Esophagus (tissue), 2 donors: ENCODE measurements at regions not wholly inside any gene's neighbourhood (a gene's known extent, or its start where the extent isn't known, plus 50 kb on each side); places are given as distances from the start of the nearest gene placed in this dataset.

Experiments
- H3K27ac ChIP-seq, 2 donors: one replicate each; pipeline ENCODE4 v1.5.1; 2013; ENCODE audit warnings: low read depth in 2 of 2, mild to moderate bottlenecking in 2 of 2, inconsistent platforms in 1 of 2, low read length in 1 of 2, moderate library complexity in 1 of 2
- H3K27me3 ChIP-seq, 2 donors: one replicate each; pipeline ENCODE4 v1.6.1; 2013; ENCODE audit warnings: low read length in 2 of 2, control low read depth in 1 of 2, mild to moderate bottlenecking in 1 of 2; ENCODE audit not compliant: insufficient read depth in 2 of 2, control insufficient read depth in 1 of 2
- H3K36me3 ChIP-seq, 2 donors: one replicate each; pipeline ENCODE4 v1.6.1; 2013; ENCODE audit warnings: low read length in 1 of 2; ENCODE audit not compliant: control insufficient read depth in 2 of 2, insufficient read depth in 2 of 2
- H3K4me1 ChIP-seq, 2 donors: one replicate each; pipeline ENCODE4 v1.6.1; 2013; ENCODE audit warnings: low read length in 1 of 2; ENCODE audit not compliant: control insufficient read depth in 2 of 2, insufficient read depth in 2 of 2
- H3K4me3 ChIP-seq, 2 donors: one replicate each; pipeline ENCODE4 v1.5.1; 2013; ENCODE audit warnings: low read length in 2 of 2, mild to moderate bottlenecking in 2 of 2, low read depth in 1 of 2, moderate library complexity in 1 of 2
- H3K9me3 ChIP-seq, 2 donors: one replicate each; pipeline ENCODE4 v1.6.1; 2013; ENCODE audit warnings: mild to moderate bottlenecking in 2 of 2, low read depth in 1 of 2, low read length in 1 of 2, moderate library complexity in 1 of 2; ENCODE audit not compliant: control insufficient read depth in 2 of 2, insufficient read depth in 1 of 2
- WGBS, 2 donors: extraction: QIAGEN DNeasy Blood & Tissue Kit; methylation state at CpG; one replicate each; pipeline ENCODE4 v1.1.7; 2013; 5-methylcytosine and 5-hydroxymethylcytosine counted together
- donor health status: healthy with polysubstance abuse.
- donor health status: Bipolar disorder and iron deficiency.

DNA sequence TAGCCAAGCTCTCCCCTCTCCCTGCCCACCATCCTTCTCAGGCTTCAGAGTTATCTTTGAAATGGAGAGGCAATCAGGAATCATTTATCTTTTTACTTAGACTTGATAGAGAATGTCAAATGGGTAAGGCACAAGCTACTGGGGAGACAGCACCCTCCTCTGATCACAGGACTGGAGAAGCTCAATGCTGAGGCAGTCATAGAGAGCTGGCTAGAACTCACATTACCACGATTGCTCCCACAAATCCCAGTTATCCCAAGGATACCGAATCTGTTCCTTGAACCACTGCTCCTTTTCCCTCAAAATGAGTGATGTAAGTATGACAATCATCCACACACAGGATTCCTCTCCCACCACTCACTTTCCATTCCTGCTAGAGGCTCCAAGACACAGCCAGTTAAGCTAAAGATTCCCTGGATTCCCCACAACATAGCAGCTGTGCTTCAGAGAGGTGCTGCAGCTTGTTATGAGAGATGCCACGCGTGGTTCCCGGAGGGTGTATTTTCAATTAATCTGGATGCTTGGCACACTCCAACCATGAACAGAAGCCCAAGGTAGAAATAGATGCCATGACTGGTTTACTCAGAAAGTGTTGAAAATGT, 96.2 kb upstream of the VGLL2 start:
- Histone ChIP-seq H3K36me3 (no peaks in the 10 kb centered on the region), H3K27me3 (no peaks in the 10 kb centered on the region), H3K9me3 (no peaks in the 10 kb centered on the region), H3K27ac (no peak overlapping the region), H3K4me3 (no peak overlapping the region), H3K4me1 (peaks cover 0 to 8% of the 10 kb centered on the region in 2 donors)
- WGBS, 2 donors, result 37 to 56% methylated on average over 5 of the region's 5 CpGs

DNA sequence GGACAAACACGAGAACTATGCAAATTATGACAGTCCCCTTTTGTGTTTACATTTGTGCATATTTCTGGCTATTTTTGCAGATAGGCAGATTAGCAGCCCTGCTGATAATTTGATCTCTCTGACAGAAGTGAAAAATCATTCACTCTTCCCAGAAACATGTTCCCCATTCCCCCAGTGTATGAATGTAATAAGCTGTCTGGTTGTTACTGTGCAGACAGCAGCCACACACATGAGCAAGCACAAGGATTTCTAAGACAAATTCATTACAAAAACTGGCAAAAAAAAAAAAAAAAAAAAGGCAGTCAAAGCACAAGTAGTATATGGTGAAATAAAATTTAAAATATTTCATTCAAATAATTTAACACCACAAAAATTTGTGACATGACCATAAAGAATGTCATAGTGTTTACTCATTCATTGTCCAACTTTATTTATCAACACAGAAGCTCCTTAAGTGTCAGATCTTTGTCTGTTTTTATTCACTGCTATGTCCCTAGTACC, 95.5 kb upstream of the VGLL2 start:
- Histone ChIP-seq H3K27ac (no peak overlapping the region), H3K9me3 (no peaks in the 10 kb centered on the region), H3K4me1 (peaks cover 0 to 8% of the 10 kb centered on the region in 2 donors), H3K36me3 (no peaks in the 10 kb centered on the region), H3K4me3 (no peak overlapping the region), H3K27me3 (no peaks in the 10 kb centered on the region)
- WGBS, 2 donors, result 16 to 38% methylated on average over 1 of the region's 1 CpG

DNA sequence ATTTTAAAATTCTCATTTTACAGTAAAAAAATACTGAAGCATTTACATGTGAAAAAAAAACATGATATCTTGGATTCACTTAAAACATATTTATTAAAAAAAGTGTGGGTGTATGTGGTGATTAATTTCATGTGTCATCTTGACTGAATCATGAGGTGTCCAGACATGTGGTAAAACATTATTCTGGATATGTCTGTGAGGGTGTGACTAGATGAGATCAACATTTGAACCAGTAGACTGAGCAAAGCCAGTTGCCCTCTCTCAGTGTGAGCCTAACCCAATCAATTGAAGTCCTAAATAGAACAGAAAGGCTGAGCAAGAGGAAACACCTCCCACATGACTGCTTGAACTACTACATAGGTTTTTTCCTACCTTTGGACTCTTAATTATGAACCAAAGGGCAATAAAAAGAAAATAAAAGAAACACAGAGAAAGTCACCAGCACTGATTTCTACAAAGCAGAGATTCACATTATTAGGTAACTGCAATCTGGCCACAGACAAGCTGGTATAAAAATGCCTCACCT, 90.5 kb upstream of the VGLL2 start:
- Histone ChIP-seq H3K4me1 (peaks cover 0 to 4% of the 10 kb centered on the region in 2 donors), H3K36me3 (no peaks in the 10 kb centered on the region), H3K27ac (no peak overlapping the region), H3K27me3 (no peaks in the 10 kb centered on the region), H3K4me3 (no peak overlapping the region), H3K9me3 (no peaks in the 10 kb centered on the region)

DNA sequence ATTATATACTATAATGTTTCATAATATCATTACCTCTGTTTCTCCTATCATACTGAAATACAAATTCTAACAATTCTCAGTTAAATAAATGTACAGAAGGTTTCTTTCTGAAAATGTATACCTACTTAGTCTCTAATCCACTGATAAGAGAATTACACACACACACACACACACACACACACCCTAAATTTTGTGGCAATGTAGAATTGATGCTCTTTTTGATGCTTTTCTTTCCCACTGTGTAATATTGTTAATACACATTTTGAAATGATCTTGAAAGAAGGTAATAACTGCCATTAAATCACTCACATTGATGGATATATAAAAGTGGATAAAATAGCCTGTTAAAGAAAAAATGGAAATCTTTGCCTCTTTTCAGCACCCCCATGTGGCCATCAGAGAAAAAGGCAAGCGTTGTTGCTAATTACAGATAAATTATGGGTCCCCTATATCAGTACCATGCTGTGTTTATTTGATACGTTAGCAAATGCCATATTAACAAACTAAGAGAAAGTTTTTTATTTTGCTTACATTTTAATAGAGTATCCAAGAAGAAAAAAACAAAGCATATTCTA, 76.6 kb upstream of the VGLL2 start:
- Histone ChIP-seq H3K27ac (no peak overlapping the region), H3K4me1 (no peaks in the 10 kb centered on the region), H3K9me3 (no peaks in the 10 kb centered on the region), H3K27me3 (no peaks in the 10 kb centered on the region), H3K36me3 (no peaks in the 10 kb centered on the region), H3K4me3 (no peak overlapping the region)
- WGBS, 2 donors, result 9 to 11% methylated on average over 2 of the region's 2 CpGs

DNA sequence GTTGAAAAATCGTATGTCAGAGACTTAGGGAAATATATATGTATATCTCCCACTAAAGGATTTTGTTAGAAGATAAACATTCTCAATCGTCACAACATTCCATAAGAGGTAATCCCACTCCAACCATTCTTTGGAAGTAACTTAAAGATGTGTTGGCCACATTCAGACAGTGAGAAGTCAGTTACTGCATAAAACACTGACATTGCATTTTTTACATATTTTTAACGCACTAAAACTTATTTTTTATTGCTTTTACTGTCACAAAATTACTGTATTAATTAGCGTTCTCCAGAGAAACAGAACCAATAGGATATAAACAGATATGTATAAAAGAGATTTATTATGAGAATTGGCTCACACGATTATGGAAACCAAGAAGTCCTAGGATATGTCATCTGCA, 74.3 kb upstream of the VGLL2 start:
- WGBS, 2 donors, result 77 to 82% methylated on average over 5 of the region's 5 CpGs
- H3K4me3 ChIP-seq, result no peak overlapping the region
- no peaks in the 10 kb centered on the region for H3K36me3 ChIP-seq
- H3K9me3 ChIP-seq, result no peaks in the 10 kb centered on the region
- no peak overlapping the region for H3K27ac ChIP-seq
- no peaks in the 10 kb centered on the region for H3K27me3 ChIP-seq
- H3K4me1 ChIP-seq, result no peaks in the 10 kb centered on the region

DNA sequence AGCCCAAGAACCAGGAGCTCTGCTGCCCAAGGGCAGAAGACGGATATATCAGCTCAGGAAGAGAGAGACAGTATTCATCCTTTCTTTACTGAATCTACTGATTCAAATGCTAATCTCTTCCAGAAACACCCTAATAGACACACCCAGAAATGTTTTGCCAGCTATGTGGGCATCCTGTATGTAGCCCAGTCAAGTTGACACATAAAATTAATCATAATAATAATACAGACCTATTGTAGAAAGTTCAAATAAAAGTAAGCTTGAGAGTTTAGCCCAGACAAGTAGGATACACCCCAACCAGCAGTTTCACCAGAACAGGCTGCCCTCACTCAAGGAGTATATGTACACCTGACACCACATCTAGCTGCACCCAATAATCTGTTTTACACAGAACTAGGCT, 73.9 kb upstream of the VGLL2 start:
- H3K4me3 ChIP-seq, result no peak overlapping the region

DNA sequence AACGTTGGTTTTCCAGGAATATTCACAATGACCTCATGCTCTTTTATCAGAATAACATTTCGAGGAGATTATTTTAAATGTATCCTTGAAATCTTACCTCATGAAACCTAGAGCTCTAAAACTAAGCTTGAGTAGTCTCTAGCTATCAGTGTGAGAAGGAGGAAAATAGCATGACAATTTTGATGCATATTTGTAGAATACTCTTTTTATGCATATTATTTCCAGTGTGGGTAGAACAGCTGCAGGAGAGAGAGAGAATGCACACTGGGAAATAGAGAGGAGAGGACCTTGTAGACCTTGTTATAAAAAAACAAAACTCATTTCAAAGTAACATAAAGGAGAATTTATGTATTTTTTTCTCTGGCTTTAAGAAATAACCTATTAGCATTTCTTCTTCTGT, 71.1 kb upstream of the VGLL2 start:
- H3K36me3 ChIP-seq, result no peaks in the 10 kb centered on the region
- no peaks in the 10 kb centered on the region for H3K4me1 ChIP-seq
- no peak overlapping the region for H3K4me3 ChIP-seq
- 61 to 70% methylated on average over 2 of the region's 2 CpGs for WGBS, 2 donors
- no peaks in the 10 kb centered on the region for H3K27me3 ChIP-seq
- H3K9me3 ChIP-seq, result no peaks in the 10 kb centered on the region
- H3K27ac ChIP-seq, result no peak overlapping the region

More for the DNA sequence above, 73.9 kb upstream of the VGLL2 start:
- Histone ChIP-seq H3K4me1 (no peaks in the 10 kb centered on the region), H3K27ac (no peak overlapping the region), H3K27me3 (no peaks in the 10 kb centered on the region), H3K36me3 (no peaks in the 10 kb centered on the region), H3K9me3 (no peaks in the 10 kb centered on the region)
- 78 to 83% methylated on average over 1 of the region's 1 CpG for WGBS, 2 donors

DNA sequence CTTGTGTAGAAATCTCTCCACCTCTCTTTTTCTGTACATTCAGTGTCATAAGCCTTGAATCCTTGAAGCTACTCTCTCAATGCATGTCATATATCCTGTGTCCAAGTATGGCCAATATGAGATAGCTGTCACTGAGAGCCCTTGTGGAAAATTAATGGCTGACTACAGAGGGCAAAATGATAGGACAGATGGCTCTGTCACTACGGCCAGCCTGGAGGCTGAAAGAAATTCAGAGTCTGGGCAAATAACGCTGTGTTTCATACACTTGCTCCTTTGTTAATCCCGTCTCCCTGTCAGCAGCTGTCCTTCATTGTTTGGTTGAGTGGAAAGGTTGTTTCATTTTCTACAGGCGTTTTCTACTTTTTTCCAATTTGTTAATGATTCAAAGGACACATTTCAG, 70.4 kb upstream of the VGLL2 start:
- Histone ChIP-seq H3K27ac (no peak overlapping the region), H3K27me3 (no peaks in the 10 kb centered on the region), H3K4me3 (no peak overlapping the region), H3K36me3 (no peaks in the 10 kb centered on the region), H3K4me1 (no peaks in the 10 kb centered on the region), H3K9me3 (no peaks in the 10 kb centered on the region)
- WGBS, 2 donors, result 45 to 52% methylated on average over 4 of the region's 4 CpGs

DNA sequence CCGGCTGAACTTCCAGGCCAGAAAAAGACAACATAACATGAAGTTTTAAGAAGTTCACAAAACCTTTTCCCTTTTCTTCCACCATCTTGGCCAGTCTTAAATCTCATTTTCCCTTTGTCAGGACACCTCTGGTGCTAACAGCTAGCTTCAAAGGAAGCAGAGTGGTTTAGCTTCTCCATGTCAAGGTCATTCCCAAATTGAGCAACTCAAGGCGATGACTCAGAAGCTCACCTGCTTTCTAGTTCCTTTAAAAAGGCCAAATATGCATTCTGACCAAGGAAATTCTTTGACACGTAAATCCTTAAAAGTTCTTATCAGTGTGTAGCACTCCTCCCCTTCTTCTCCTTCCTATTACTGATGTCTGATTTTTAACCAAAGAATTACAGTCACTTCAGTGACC, 69.6 kb upstream of the VGLL2 start:
- Histone ChIP-seq H3K4me3 (no peak overlapping the region), H3K36me3 (no peaks in the 10 kb centered on the region), H3K27me3 (no peaks in the 10 kb centered on the region), H3K9me3 (no peaks in the 10 kb centered on the region), H3K4me1 (no peaks in the 10 kb centered on the region), H3K27ac (no peak overlapping the region)
- 56 to 68% methylated on average over 3 of the region's 3 CpGs for WGBS, 2 donors

DNA sequence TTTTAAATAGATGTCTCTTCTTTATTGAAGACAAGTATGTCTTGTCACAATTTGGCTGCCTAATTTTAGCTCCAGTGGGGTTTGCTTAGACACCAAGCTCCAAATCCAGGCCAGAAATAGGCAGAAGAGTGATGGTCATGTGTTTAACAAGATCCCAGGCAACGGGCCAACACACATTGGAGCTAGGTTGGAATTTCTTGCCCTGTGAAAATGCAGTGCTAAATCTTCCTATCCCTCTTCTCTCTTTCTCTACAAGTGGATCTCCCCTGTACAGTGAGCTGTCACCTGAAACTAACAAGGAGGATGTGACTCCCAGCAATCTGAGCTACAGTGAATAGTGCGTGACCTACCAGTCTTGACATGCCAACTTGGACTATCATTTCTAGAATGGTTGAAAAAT, 65.3 kb upstream of the VGLL2 start:
- Histone ChIP-seq H3K27ac (no peak overlapping the region), H3K36me3 (no peaks in the 10 kb centered on the region), H3K4me3 (no peak overlapping the region), H3K4me1 (no peaks in the 10 kb centered on the region), H3K9me3 (no peaks in the 10 kb centered on the region), H3K27me3 (no peaks in the 10 kb centered on the region)
- 57 to 70% methylated on average over 2 of the region's 2 CpGs for WGBS, 2 donors
